Subcutaneous abdominal adipose tissue (tissue), 5 donors: ENCODE measurements at regions not wholly inside any gene's neighbourhood (a gene's known extent, or its start where the extent isn't known, plus 50 kb on each side); places are given as distances from the start of the nearest gene placed in this dataset.

Experiments used
- H3K27ac ChIP-seq: one replicate; pipeline ENCODE4 v1.7.0; 2013; ENCODE audit warnings: low read depth, mild to moderate bottlenecking, inconsistent platforms, low read length, moderate library complexity
- H3K27me3 ChIP-seq, 5 donors: one replicate each; pipeline ENCODE4 v1.7.0; 2013; ENCODE audit warnings: low read length in 5 of 5, inconsistent platforms in 1 of 5; ENCODE audit not compliant: control insufficient read depth in 5 of 5, insufficient read depth in 4 of 5
- H3K36me3 ChIP-seq, 5 donors: one replicate each; pipeline ENCODE4 v1.7.0; 2013; ENCODE audit warnings: low read length in 5 of 5; ENCODE audit not compliant: control insufficient read depth in 5 of 5, insufficient read depth in 5 of 5
- H3K4me1 ChIP-seq, 5 donors: one replicate each; pipeline ENCODE4 v1.7.0; 2013; ENCODE audit warnings: low read length in 5 of 5, mild to moderate bottlenecking in 3 of 5, moderate library complexity in 1 of 5; ENCODE audit not compliant: control insufficient read depth in 5 of 5, insufficient read depth in 5 of 5
- H3K4me3 ChIP-seq, 5 donors: one replicate each; pipeline ENCODE4 v1.7.0; 2013; ENCODE audit warnings: low read length in 5 of 5, low read depth in 1 of 5
- H3K9ac ChIP-seq, 5 donors: one replicate each; pipeline ENCODE4 v1.7.0; 2013; ENCODE audit warnings: low read length in 5 of 5, mild to moderate bottlenecking in 4 of 5, moderate library complexity in 3 of 5
- H3K9me3 ChIP-seq, 5 donors: one replicate each; pipeline ENCODE4 v1.7.0; 2013; ENCODE audit warnings: low read length in 5 of 5; ENCODE audit not compliant: control insufficient read depth in 5 of 5
- donor health status: healthy.
- donor health status: healthy.
- donor health status: healthy.
- donor health status: healthy.
- donor health status: healthy.

- Histone ChIP-seq H3K4me3 (no peak overlapping the region), H3K9ac (no peak overlapping the region), H3K27ac (no peak overlapping the region), H3K9me3 (peaks cover 9 to 21% (median 21%) of the 10 kb centered on the region in 5 donors), H3K4me1 (no peaks in the 10 kb centered on the region), H3K27me3 (peaks cover 12 to 29% (median 24%) of the 10 kb centered on the region in 5 donors), H3K36me3 (no peaks in the 10 kb centered on the region)
These were observed 265.9 kb downstream of the BMP7 start for GRCh38 chr20:57000441-57000968.

- H3K36me3 ChIP-seq = no peaks in the 10 kb centered on the region
- peaks cover 9 to 21% (median 21%) of the 10 kb centered on the region in 5 donors for H3K9me3 ChIP-seq
- peaks cover 14 to 29% (median 23%) of the 10 kb centered on the region in 5 donors for H3K27me3 ChIP-seq
- no peaks in the 10 kb centered on the region for H3K4me1 ChIP-seq
- no peak overlapping the region for H3K9ac ChIP-seq
- H3K27ac ChIP-seq = no peak overlapping the region
- H3K4me3 ChIP-seq = no peak overlapping the region
These were observed 265.2 kb downstream of the BMP7 start for GRCh38 chr20:57001126-57001767.

- no peak overlapping the region for H3K27ac ChIP-seq
- H3K9ac ChIP-seq = no peak overlapping the region
- H3K9me3 ChIP-seq = peaks cover 9 to 21% (median 21%) of the 10 kb centered on the region in 5 donors
- no peaks in the 10 kb centered on the region for H3K36me3 ChIP-seq
- H3K4me1 ChIP-seq = no peaks in the 10 kb centered on the region
- H3K27me3 ChIP-seq = peaks cover 12 to 29% (median 23%) of the 10 kb centered on the region in 5 donors
- no peak overlapping the region for H3K4me3 ChIP-seq
These were observed 264.3 kb downstream of the BMP7 start for GRCh38 chr20:57002066-57002570.

GRCh38 chr20:57003012-57003411 lies 263.4 kb downstream of the BMP7 start:
- H3K9me3 ChIP-seq = peaks cover 9 to 19% (median 18%) of the 10 kb centered on the region in 5 donors
- no peaks in the 10 kb centered on the region for H3K4me1 ChIP-seq
- H3K36me3 ChIP-seq = no peaks in the 10 kb centered on the region
- H3K27ac ChIP-seq = no peak overlapping the region
- H3K4me3 ChIP-seq = no peak overlapping the region
- H3K9ac ChIP-seq = no peak overlapping the region
- H3K27me3 ChIP-seq = peaks cover 12 to 28% (median 23%) of the 10 kb centered on the region in 5 donors

- H3K9me3 ChIP-seq = peaks cover 0 to 7% (median 5%) of the 10 kb centered on the region in 5 donors
- H3K27me3 ChIP-seq = peaks cover 14 to 30% (median 23%) of the 10 kb centered on the region in 5 donors
- no peak overlapping the region for H3K27ac ChIP-seq
- no peak overlapping the region for H3K9ac ChIP-seq
- no peaks in the 10 kb centered on the region for H3K4me1 ChIP-seq
- no peaks in the 10 kb centered on the region for H3K36me3 ChIP-seq
- no peak overlapping the region for H3K4me3 ChIP-seq
These were observed 262.0 kb downstream of the BMP7 start for GRCh38 chr20:57004416-57004815.

- Histone ChIP-seq H3K9ac (no peak overlapping the region), H3K27ac (no peak overlapping the region), H3K27me3 (peaks cover 14 to 34% (median 30%) of the 10 kb centered on the region in 5 donors), H3K9me3 (peaks cover 0 to 3% (median 0%) of the 10 kb centered on the region in 5 donors), H3K36me3 (no peaks in the 10 kb centered on the region), H3K4me1 (no peaks in the 10 kb centered on the region), H3K4me3 (no peak overlapping the region)
These were observed 261.2 kb downstream of the BMP7 start for GRCh38 chr20:57004951-57005933.

GRCh38 chr20:57006411-57007170 lies 259.9 kb downstream of the BMP7 start:
- Histone ChIP-seq H3K36me3 (no peaks in the 10 kb centered on the region), H3K9ac (no peak overlapping the region), H3K27me3 (peaks cover 19 to 43% (median 32%) of the 10 kb centered on the region in 5 donors), H3K9me3 (no peaks in the 10 kb centered on the region), H3K27ac (no peak overlapping the region), H3K4me1 (no peaks in the 10 kb centered on the region), H3K4me3 (no peak overlapping the region)

GRCh38 chr20:57007171-57007540 lies 259.3 kb downstream of the BMP7 start:
- H3K4me3 ChIP-seq = no peak overlapping the region
- no peaks in the 10 kb centered on the region for H3K4me1 ChIP-seq
- H3K36me3 ChIP-seq = no peaks in the 10 kb centered on the region
- H3K9me3 ChIP-seq = no peaks in the 10 kb centered on the region
- H3K27ac ChIP-seq = no peak overlapping the region
- peaks cover 20 to 42% (median 35%) of the 10 kb centered on the region in 5 donors for H3K27me3 ChIP-seq
- no peak overlapping the region for H3K9ac ChIP-seq

GRCh38 chr20:57008217-57008616 lies 258.2 kb downstream of the BMP7 start:
- Histone ChIP-seq H3K4me1 (no peaks in the 10 kb centered on the region), H3K27me3 (peaks cover 17 to 36% (median 33%) of the 10 kb centered on the region in 5 donors), H3K36me3 (no peaks in the 10 kb centered on the region), H3K4me3 (no peak overlapping the region), H3K9ac (no peak overlapping the region), H3K27ac (no peak overlapping the region), H3K9me3 (no peaks in the 10 kb centered on the region)
